HepG2 (cell line): ENCODE measurements at regions not wholly inside any gene's neighbourhood (a gene's known extent, or its start where the extent isn't known, plus 50 kb on each side); places are given as distances from the start of the nearest gene placed in this dataset.

ENCODE experiments used
- CREM ChIP-seq, 2 experiments: sonication (generic) in 1 of 2; formaldehyde crosslinking in 1 of 2; IDR thresholded peaks; 2 replicates each; pipeline versions ENCODE4 v1.4.0 to v1.6.1; 2016 to 2020; ENCODE audit warnings: antibody characterized with exemption in 1 of 2, mild to moderate bottlenecking in 1 of 2, missing genetic modification reagents in 1 of 2
- CTCF ChIP-seq: sonication (generic); formaldehyde crosslinking; IDR thresholded peaks from 2 replicates; pipeline ENCODE4 v1.5.0; 2020; ENCODE audit warnings: mild to moderate bottlenecking, missing genetic modification reagents, moderate library complexity
- ELF1 ChIP-seq: sonication (generic); formaldehyde crosslinking; IDR thresholded peaks from 2 replicates; pipeline ENCODE4 v1.4.0; 2020; ENCODE audit warnings: missing genetic modification reagents
- GABPA ChIP-seq, 2 experiments: IDR thresholded peaks; 2 replicates each; pipeline ENCODE4 v1.6.1; 2011 to 2016; ENCODE audit warnings: low read depth in 2 of 2, low read length in 1 of 2, missing biosample characterization in 1 of 2, missing genetic modification characterization in 1 of 2
- GLMP ChIP-seq: sonication (generic); formaldehyde crosslinking; IDR thresholded peaks from 2 replicates; pipeline ENCODE4 v1.9.0; 2021; ENCODE audit warnings: missing genetic modification reagents, mild to moderate bottlenecking, borderline replicate concordance
- HDAC6 ChIP-seq: fragments of 200-600 bp; sonication (generic); IDR thresholded peaks from 2 replicates; pipeline ENCODE4 v1.7.0; 2017; ENCODE audit warnings: mild to moderate bottlenecking, antibody characterized with exemption, low read length, low read depth
- MED1 ChIP-seq: sonication (generic); formaldehyde crosslinking; IDR thresholded peaks from 2 replicates; pipeline ENCODE4 v1.4.0; 2020; ENCODE audit warnings: missing genetic modification reagents
- MZF1 ChIP-seq: sonication (generic); formaldehyde crosslinking; IDR thresholded peaks from 2 replicates; pipeline ENCODE4 v1.8.1; 2023; ENCODE audit warnings: mild to moderate bottlenecking, missing genetic modification reagents, borderline replicate concordance
- PCBP2 ChIP-seq: fragments of 200-400 bp; formaldehyde crosslinking; optimal IDR thresholded peaks from 2 replicates; pipeline ENCODE3; 2018; ENCODE audit warnings: low read length, low read depth; ENCODE audit not compliant: poor library complexity, severe bottlenecking
- SIN3A ChIP-seq: IDR thresholded peaks from 2 replicates; pipeline ENCODE4 v1.6.1; 2011; ENCODE audit warnings: low read depth, mild to moderate bottlenecking, control low read depth, low read length, borderline replicate concordance
- SPEN ChIP-seq: sonication (generic); formaldehyde crosslinking; IDR thresholded peaks from 2 replicates; pipeline ENCODE4 v1.5.1; 2020; ENCODE audit warnings: low read depth, mild to moderate bottlenecking, missing genetic modification reagents
- TAF1 ChIP-seq: sonication (generic); formaldehyde crosslinking; IDR thresholded peaks from 2 replicates; pipeline ENCODE4 v1.4.0; 2020; ENCODE audit warnings: missing genetic modification reagents
- ZNF549 ChIP-seq: sonication (generic); formaldehyde crosslinking; IDR thresholded peaks from 2 replicates; pipeline ENCODE4 v1.5.0; 2020; ENCODE audit warnings: missing genetic modification reagents
- TF ChIP-seq, protein P1 (sequence below): IDR thresholded peaks from 2 replicates; pipeline ENCODE4 v1.6.1; 2016; ENCODE audit warnings: mild to moderate bottlenecking, missing biosample characterization, missing genetic modification reagents

DNA sequence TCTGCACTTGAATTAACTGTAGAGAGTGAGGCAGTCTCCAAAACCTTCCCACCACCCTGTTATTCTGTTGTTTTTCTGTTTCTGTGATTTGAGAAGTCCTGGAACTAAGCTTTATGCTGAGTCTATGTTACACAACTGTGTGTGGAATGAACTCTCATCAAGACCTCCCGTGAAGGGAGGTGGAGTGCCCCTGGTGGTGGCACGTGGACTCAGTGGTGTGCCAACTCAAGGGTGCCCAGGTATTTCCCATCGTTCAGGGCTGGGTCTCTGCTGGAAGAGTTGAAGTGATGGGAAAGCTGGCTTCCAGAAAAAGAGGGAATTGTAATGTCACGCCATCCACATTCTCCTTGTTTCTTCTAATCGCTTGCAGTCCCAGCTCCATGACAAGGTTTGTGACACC lies 374.2 kb downstream of the SMOC2 start:
- TF ChIP-seq TAF1 (CRISPR knock-in tag) (no peak), PCBP2 (no peak), ZNF549 (no peak), SIN3A (no peak), GABPA (IDR thresholded peaks at IDR 0.05; ENCODE audit: low read depth, low read length) (no peak), GABPA (CRISPR knock-in tag; IDR thresholded peaks at IDR 0.05; ENCODE audit: low read depth) (no peak), SPEN (no peak), GLMP (CRISPR knock-in tag) (no peak), MED1 (CRISPR knock-in tag) (no peak), ELF1 (CRISPR knock-in tag) (no peak), HDAC6 (no peak), CREM (IDR thresholded peaks at IDR 0.05) (no peak), CREM (CRISPR knock-in tag; IDR thresholded peaks at IDR 0.05) (no peak), MZF1 (no peak), CTCF (CRISPR knock-in tag) (peak; percentile 37)
- TF ChIP-seq, protein P1, sequence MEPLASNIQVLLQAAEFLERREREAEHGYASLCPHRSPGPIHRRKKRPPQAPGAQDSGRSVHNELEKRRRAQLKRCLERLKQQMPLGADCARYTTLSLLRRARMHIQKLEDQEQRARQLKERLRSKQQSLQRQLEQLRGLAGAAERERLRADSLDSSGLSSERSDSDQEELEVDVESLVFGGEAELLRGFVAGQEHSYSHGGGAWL (CRISPR knock-in tag), result no peak
